GM12875 (cell line): ENCODE measurements at regions not wholly inside any gene's neighbourhood (a gene's known extent, or its start where the extent isn't known, plus 50 kb on each side); places are given as distances from the start of the nearest gene placed in this dataset.

ENCODE experiments used
- H3K4me3 ChIP-seq: one replicate; pipeline ENCODE4 v1.5.1; 2011; ENCODE audit warnings: low read depth, low read length, control low read depth
- TF ChIP-seq, protein P1 (sequence below): IDR thresholded peaks from 2 replicates; pipeline ENCODE4 v1.5.1; 2011; ENCODE audit warnings: low read depth, mild to moderate bottlenecking, control low read depth, inconsistent platforms, low read length, moderate library complexity, borderline replicate concordance; ENCODE audit not compliant: insufficient read depth

- no peak overlapping the region for H3K4me3 ChIP-seq
- TF ChIP-seq, protein P1, sequence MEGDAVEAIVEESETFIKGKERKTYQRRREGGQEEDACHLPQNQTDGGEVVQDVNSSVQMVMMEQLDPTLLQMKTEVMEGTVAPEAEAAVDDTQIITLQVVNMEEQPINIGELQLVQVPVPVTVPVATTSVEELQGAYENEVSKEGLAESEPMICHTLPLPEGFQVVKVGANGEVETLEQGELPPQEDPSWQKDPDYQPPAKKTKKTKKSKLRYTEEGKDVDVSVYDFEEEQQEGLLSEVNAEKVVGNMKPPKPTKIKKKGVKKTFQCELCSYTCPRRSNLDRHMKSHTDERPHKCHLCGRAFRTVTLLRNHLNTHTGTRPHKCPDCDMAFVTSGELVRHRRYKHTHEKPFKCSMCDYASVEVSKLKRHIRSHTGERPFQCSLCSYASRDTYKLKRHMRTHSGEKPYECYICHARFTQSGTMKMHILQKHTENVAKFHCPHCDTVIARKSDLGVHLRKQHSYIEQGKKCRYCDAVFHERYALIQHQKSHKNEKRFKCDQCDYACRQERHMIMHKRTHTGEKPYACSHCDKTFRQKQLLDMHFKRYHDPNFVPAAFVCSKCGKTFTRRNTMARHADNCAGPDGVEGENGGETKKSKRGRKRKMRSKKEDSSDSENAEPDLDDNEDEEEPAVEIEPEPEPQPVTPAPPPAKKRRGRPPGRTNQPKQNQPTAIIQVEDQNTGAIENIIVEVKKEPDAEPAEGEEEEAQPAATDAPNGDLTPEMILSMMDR: no peak
Observed at GRCh38 chr13:82220641-82221040, 1661.6 kb downstream of the SLITRK1 start.

DNA sequence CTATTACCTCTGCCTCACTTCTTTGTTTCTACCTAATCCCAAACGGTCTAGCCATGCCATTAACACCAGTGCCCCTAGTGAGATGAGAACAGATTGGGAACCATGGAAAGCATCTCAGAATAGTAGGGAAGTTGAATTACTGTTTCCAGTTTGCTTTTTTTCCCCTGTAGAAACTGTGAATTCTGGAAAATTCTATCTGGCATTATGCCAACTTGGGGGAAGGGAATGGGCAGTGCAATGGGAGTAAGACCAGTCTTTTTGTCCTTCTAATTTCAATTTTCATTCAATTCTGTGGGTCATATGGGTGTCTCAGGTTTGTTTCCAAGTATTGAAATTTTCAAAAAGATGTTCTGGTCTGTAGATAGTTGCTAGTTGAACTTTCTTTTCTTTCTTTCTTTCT, 1666.1 kb downstream of the SLITRK1 start:
- TF ChIP-seq, protein P1: no peak
- H3K4me3 ChIP-seq: no peak overlapping the region

GRCh38 chr13:82214341-82214740, 1667.9 kb downstream of the SLITRK1 start:
- no peak overlapping the region for H3K4me3 ChIP-seq
- TF ChIP-seq, protein P1: no peak

- TF ChIP-seq, protein P1: no peak
- H3K4me3 ChIP-seq: no peak overlapping the region
Observed at GRCh38 chr13:82206241-82206640, 1676.0 kb downstream of the SLITRK1 start.

DNA sequence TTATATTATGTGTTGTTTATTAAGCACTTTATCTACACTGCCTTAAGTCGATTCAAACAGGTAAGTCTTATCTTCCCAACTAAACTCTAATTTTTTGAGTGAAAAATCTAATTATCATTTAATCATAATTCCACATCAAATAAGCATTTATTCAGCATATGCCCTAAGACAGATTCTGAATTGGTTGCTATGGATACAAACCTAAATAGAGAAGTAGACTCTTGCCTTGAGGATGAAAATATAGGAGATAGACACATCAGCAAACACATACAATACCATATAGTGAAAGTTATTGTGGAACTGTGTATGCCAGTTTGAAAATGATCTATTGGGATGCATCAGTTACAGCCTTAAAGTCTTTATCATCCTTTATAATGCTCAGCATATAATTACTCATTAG, 1679.9 kb downstream of the SLITRK1 start:
- TF ChIP-seq, protein P1: no peak
- no peak overlapping the region for H3K4me3 ChIP-seq

DNA sequence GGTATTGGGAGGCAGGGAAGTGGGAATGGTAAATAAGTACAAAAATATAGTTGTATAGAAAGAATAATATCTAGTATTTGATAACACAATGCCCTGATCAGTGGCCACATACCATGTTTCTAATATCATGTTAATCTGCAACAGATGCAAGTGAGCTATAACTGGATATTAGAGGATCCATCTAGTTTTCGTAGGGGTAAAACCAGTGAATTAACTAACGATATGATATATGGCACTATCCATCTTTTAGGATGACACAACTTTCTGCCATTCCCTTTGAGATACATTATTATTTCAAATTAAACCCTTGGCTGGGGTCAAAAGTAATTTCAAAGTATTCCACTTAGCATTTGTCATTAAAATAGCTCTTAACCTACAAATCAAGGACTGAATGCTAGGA, 1686.2 kb downstream of the SLITRK1 start:
- TF ChIP-seq, protein P1: no peak

GRCh38 chr13:82187227-82187626, 1695.0 kb downstream of the SLITRK1 start:
- TF ChIP-seq, protein P1: no peak
- no peak overlapping the region for H3K4me3 ChIP-seq

More for the DNA sequence above, 1686.2 kb downstream of the SLITRK1 start:
- H3K4me3 ChIP-seq: no peak overlapping the region
